HG02759 (cell line): ENCODE measurements at regions not wholly inside any gene's neighbourhood (a gene's known extent, or its start where the extent isn't known, plus 50 kb on each side); places are given as distances from the start of the nearest gene placed in this dataset.
"Not testable (repeated sequence)": the region's sequence is repeated elsewhere in the genome, so short reads cannot be mapped to it uniquely, and the experiment has no call there.

ENCODE experiments used
- ATAC-seq: cut with Tn5 transposase; IDR thresholded peaks from one replicate; pipeline ENCODE4 v1.9.1; 2021; ENCODE audit warnings: mild to moderate bottlenecking, moderate library complexity; ENCODE audit not compliant: unreplicated experiment

- no peak for ATAC-seq
These were observed 81.1 kb downstream of the CD200R1L start for GRCh38 chr3:112765531-112765930.

- ATAC-seq: no peak
These were observed 83.4 kb downstream of the CD200R1L start for GRCh38 chr3:112763258-112763657.

- ATAC-seq: no peak
These were observed 85.5 kb downstream of the CD200R1L start for GRCh38 chr3:112761062-112761638.

- ATAC-seq: no peak
These were observed 87.0 kb downstream of the CD200R1L start for GRCh38 chr3:112759681-112760080.

GRCh38 chr3:112759210-112759609 is 87.5 kb downstream of the CD200R1L start:
- no peak for ATAC-seq

- ATAC-seq: no peak
These were observed 89.5 kb downstream of the CD200R1L start for GRCh38 chr3:112757197-112757596.

- ATAC-seq: no peak
These were observed 90.6 kb downstream of the CD200R1L start for GRCh38 chr3:112755845-112756613.

- not testable (repeated sequence) for ATAC-seq
These were observed 91.6 kb downstream of the CD200R1L start for GRCh38 chr3:112755046-112755445.

GRCh38 chr3:112751564-112752512 is 94.8 kb downstream of the CD200R1L start:
- no peak for ATAC-seq

GRCh38 chr3:112751061-112751460 is 95.6 kb downstream of the CD200R1L start:
- no peak for ATAC-seq

GRCh38 chr3:112747624-112748023 is 99.0 kb downstream of the CD200R1L start:
- no peak for ATAC-seq

GRCh38 chr3:112746675-112747280 is 99.9 kb downstream of the CD200R1L start:
- no peak for ATAC-seq

GRCh38 chr3:112745567-112746248 is 101.0 kb downstream of the CD200R1L start:
- no peak for ATAC-seq

GRCh38 chr3:112744825-112745566 is 101.7 kb downstream of the CD200R1L start:
- ATAC-seq: no peak

- ATAC-seq: no peak
These were observed 102.6 kb downstream of the CD200R1L start for GRCh38 chr3:112744106-112744505.

GRCh38 chr3:112742934-112743333 is 102.0 kb upstream of the CCDC80 start:
- ATAC-seq: no peak

- ATAC-seq: no peak
These were observed 101.0 kb upstream of the CCDC80 start for GRCh38 chr3:112741983-112742382.

- ATAC-seq: no peak
These were observed 99.9 kb upstream of the CCDC80 start for GRCh38 chr3:112740835-112741234.

- no peak for ATAC-seq
These were observed 98.5 kb upstream of the CCDC80 start for GRCh38 chr3:112739252-112739965.
